ENCODE measurements at regions not wholly inside any gene's neighbourhood (a gene's known extent, or its start where the extent isn't known, plus 50 kb on each side); places are given as distances from the start of the nearest gene placed in this dataset.
"Not testable (repeated sequence)": the region's sequence is repeated elsewhere in the genome, so short reads cannot be mapped to it uniquely, and the experiment has no call there.

DNA sequence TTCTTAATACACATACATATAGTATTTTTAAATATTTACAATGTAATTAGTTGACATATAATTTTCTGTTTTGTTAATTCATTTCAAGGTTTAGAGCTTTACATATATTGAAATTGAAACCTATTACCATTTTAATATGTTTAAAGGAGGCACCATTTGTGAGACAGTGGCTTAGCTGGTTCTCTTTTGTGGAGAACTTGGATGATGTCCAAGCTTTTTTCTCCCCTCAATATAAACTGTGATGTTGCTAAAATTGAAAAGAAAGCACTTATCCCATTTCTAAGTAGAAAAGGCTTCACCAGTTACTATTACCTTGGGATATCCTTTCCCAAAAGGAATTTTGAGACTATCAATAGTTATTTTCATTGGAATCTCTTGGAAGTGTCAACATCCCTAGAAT is 707.2 kb downstream of the NTRK3 start:
- Histone ChIP-seq H3K27ac (no peak overlapping the region), H3K4me1 (no peaks in the 10 kb centered on the region), H3K27me3 (no peaks in the 10 kb centered on the region), H3K36me3 (no peaks in the 10 kb centered on the region), H3K9me3 (peaks cover 0 to 9% of the 10 kb centered on the region in 2 donors), H3K4me3 (no peak overlapping the region)
- TF ChIP-seq POLR2AphosphoS5 (IDR thresholded peaks at IDR 0.05) = no peak
- TF ChIP-seq, protein P1, sequence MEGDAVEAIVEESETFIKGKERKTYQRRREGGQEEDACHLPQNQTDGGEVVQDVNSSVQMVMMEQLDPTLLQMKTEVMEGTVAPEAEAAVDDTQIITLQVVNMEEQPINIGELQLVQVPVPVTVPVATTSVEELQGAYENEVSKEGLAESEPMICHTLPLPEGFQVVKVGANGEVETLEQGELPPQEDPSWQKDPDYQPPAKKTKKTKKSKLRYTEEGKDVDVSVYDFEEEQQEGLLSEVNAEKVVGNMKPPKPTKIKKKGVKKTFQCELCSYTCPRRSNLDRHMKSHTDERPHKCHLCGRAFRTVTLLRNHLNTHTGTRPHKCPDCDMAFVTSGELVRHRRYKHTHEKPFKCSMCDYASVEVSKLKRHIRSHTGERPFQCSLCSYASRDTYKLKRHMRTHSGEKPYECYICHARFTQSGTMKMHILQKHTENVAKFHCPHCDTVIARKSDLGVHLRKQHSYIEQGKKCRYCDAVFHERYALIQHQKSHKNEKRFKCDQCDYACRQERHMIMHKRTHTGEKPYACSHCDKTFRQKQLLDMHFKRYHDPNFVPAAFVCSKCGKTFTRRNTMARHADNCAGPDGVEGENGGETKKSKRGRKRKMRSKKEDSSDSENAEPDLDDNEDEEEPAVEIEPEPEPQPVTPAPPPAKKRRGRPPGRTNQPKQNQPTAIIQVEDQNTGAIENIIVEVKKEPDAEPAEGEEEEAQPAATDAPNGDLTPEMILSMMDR (IDR thresholded peaks at IDR 0.05) = no peak
- DNase-seq (ENCODE audit: low spot score in 2 of 2) = no peak
- intact Hi-C loops (cut with DNase I; ENCODE audit: low total_unique reads) = loop anchor here (5.0 kb wide), 1 partner anchor 137 kb away; no protein-coding TSS in a partner anchor

DNA sequence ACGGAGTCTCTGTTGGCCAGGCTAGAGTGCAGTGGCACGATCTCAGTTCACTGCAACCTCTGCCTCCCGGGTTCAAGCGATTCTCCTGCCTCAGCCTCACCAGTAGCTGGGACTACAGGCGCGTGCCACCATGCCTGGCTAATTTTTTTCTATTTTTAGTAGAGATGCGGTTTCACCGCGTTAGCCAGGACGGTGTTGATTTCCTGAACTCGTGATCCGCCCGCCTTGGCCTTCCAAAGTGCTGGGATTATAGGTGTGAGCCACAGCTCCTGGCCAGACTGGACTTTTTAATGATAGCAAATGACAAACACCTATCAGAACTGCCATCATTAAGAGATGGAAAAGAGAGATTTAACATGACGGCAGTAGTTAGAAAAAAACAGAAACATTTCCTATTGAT is 707.9 kb downstream of the NTRK3 start:
- intact Hi-C loops (cut with DNase I; ENCODE audit: low total_unique reads) = loop anchor here (5.0 kb wide), 1 partner anchor 136 kb away; no protein-coding TSS in a partner anchor
- H3K27ac ChIP-seq; H3K36me3 ChIP-seq; H3K27me3 ChIP-seq; H3K9me3 ChIP-seq; H3K4me1 ChIP-seq; DNase-seq (ENCODE audit: low spot score in 2 of 2); H3K4me3 ChIP-seq: not testable (repeated sequence)

DNA sequence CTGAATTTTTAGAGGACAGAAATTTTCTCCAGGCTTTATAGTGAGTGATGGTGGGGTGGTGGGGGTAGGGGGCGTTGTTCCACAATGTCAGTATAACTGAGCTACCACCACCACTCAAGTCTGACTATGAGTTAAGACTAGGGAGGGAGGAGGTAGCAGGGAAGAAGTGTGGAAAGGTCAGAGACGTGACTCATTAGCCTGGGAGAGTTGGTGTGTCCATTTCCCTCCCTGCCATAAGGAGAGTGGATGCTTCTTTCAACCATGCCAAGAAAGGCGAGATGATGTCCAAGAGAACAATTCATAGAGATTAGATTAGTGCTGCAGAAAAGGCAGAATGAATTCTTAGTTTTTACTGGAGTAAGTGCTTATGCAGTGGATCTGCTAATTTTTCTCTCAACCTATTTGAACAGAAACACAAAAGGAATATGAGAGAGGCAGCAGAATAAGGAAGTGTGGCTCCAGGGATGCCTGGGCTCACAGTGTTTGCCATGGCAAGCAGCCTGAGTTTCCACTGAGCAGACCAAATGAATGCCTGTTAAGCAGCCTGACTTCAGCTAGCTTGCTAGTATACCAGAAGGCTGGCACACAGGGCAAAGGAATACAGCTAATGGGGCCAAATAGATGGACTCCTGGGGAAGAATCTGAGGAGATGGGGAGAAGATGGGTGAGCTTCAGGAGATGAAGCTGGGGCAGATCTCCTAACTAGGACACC is 708.9 kb downstream of the NTRK3 start:
- H3K36me3 ChIP-seq = no peaks in the 10 kb centered on the region
- H3K27me3 ChIP-seq = no peaks in the 10 kb centered on the region
- H3K4me3 ChIP-seq = no peak overlapping the region
- TF ChIP-seq POLR2AphosphoS5 (IDR thresholded peaks at IDR 0.05) = no peak
- TF ChIP-seq, protein P1 (IDR thresholded peaks at IDR 0.05) = no peak
- no peak for TF ChIP-seq POLR2A (IDR thresholded peaks at IDR 0.05)
- no peaks in the 10 kb centered on the region for H3K9me3 ChIP-seq
- no peak overlapping the region for H3K27ac ChIP-seq
- H3K4me1 ChIP-seq = no peaks in the 10 kb centered on the region
- DNase-seq (ENCODE audit: low spot score in 2 of 2) = no peak
- intact Hi-C loops (cut with DNase I; ENCODE audit: low total_unique reads) = loop anchor here (5.0 kb wide), 1 partner anchor 135 kb away; no protein-coding TSS in a partner anchor

DNA sequence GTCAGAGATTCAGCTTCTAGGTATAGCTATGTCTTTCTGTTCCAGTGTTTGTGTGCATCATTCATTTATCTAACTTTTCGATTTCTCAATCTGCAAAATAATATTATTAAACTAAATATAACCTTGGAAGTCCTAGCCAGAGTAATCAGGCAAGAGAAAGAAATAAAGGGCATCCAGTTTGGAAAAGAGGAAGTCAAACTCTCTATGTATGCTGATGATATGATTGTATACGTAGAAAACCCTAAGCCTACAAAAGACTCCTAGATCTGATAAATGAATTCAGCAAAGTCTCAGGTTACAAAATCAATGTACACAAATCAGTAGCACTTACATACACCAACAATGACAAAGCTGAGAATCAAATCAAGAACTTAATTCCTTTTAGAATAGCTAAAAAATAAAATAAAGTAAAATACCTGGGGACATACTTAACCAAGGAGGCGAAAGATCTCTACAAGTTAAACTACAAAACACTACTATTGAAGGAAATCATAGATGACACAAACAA is 718.2 kb downstream of the NTRK3 start:
- DNase-seq (ENCODE audit: low spot score in 2 of 2) = no peak
- Histone ChIP-seq H3K27me3 (no peaks in the 10 kb centered on the region), H3K4me1 (no peaks in the 10 kb centered on the region), H3K36me3 (no peaks in the 10 kb centered on the region), H3K9me3 (no peaks in the 10 kb centered on the region), H3K4me3 (no peak overlapping the region), H3K27ac (no peak overlapping the region)
- intact Hi-C loops (cut with DNase I; ENCODE audit: low total_unique reads) = no loop called here
- TF ChIP-seq, protein P1 (IDR thresholded peaks at IDR 0.05) = no peak
- TF ChIP-seq POLR2A (IDR thresholded peaks at IDR 0.05) (no peak), POLR2AphosphoS5 (IDR thresholded peaks at IDR 0.05) (no peak)

DNA sequence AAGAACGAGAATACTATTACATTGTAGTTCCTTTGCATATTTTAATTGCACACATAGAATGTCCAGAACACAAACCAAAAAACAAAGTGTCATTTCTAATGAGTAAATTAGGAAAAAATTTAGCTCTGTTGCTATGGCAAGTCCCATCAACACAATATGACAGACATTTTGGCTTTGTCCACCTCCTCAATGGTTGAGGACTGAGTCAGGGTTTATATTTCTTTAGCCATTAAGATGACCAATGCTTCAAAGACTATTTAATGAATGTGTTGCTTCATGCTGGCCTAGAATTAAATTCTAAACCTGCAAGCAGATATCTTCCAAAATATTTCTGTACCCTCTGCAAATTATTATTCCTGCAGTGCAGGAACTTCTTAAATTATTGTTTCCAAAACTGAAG is 719.2 kb downstream of the NTRK3 start:
- TF ChIP-seq, protein P1 (IDR thresholded peaks at IDR 0.05) = no peak
- no peak for TF ChIP-seq POLR2AphosphoS5 (IDR thresholded peaks at IDR 0.05)
- no peak for TF ChIP-seq POLR2A (IDR thresholded peaks at IDR 0.05)
- Histone ChIP-seq H3K9me3 (no peaks in the 10 kb centered on the region), H3K36me3 (no peaks in the 10 kb centered on the region), H3K4me1 (no peaks in the 10 kb centered on the region), H3K27ac (no peak overlapping the region), H3K4me3 (no peak overlapping the region), H3K27me3 (no peaks in the 10 kb centered on the region)
- intact Hi-C loops (cut with DNase I; ENCODE audit: low total_unique reads) = no loop called here
- no peak for DNase-seq (ENCODE audit: low spot score in 2 of 2)

DNA sequence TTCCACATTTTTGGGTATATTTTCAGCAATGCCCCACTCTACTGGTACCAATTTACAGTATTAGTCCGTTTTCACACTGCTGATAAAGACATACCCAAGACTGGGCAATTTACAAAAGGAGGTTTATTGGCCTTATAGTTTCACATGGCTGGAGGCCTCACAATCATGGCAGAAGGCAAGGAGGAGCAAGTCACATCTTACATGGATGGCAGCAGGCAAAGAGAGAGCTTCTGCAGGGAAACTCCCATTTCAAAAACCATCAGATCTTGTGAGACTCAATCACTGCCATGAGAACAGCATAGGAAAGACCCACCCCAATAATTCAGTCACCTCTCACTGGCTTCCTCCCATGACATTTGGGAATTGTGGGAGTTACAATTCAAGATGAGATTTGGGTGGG is 722.9 kb downstream of the NTRK3 start:
- DNase-seq (ENCODE audit: low spot score in 2 of 2); H3K9me3 ChIP-seq; H3K27me3 ChIP-seq; H3K4me1 ChIP-seq; H3K27ac ChIP-seq; intact Hi-C loops (cut with DNase I; ENCODE audit: low total_unique reads); H3K36me3 ChIP-seq; H3K4me3 ChIP-seq: not testable (repeated sequence)

Data from breast epithelium (tissue), 4 donors.